Epithelial cell of proximal tubule (primary cell): ENCODE measurements at regions not wholly inside any gene's neighbourhood (a gene's known extent, or its start where the extent isn't known, plus 50 kb on each side); places are given as distances from the start of the nearest gene placed in this dataset.
A peak's percentile ranks its signal among the peaks of the same experiment; 100 is the strongest.

ENCODE experiments used
- DNase-seq: peaks from one replicate; pipeline ENCODE4 v3.0.0-alpha.2; 2011; ENCODE audit warnings: low read depth
- H3K4me3 ChIP-seq: 2 replicates; pipeline ENCODE4 v1.5.1; 2011; ENCODE audit warnings: low read depth, mild to moderate bottlenecking, low read length
- CTCF ChIP-seq: conservative IDR thresholded peaks from 2 replicates; pipeline ENCODE4 v1.5.1; 2012; ENCODE audit warnings: low read depth, mild to moderate bottlenecking, low read length

- no peak for DNase-seq
- no peak for TF ChIP-seq CTCF
- no peak overlapping the region for H3K4me3 ChIP-seq
Observed at GRCh38 chr4:129231945-129232588, 136.1 kb downstream of the C4orf33 start.

GRCh38 chr4:129232589-129233337 lies 136.8 kb downstream of the C4orf33 start:
- DNase-seq = no peak
- no peak overlapping the region for H3K4me3 ChIP-seq
- TF ChIP-seq CTCF = no peak

GRCh38 chr4:129233691-129234090 lies 137.7 kb downstream of the C4orf33 start:
- TF ChIP-seq CTCF = no peak
- no peak for DNase-seq
- no peak overlapping the region for H3K4me3 ChIP-seq

- TF ChIP-seq CTCF = no peak
- H3K4me3 ChIP-seq = no peak overlapping the region
- no peak for DNase-seq
Observed at GRCh38 chr4:129236351-129236750, 140.4 kb downstream of the C4orf33 start.

- TF ChIP-seq CTCF = no peak
- peak; percentile 55 for DNase-seq
- no peak overlapping the region for H3K4me3 ChIP-seq
Observed at GRCh38 chr4:129239088-129239487, 143.1 kb downstream of the C4orf33 start.

- DNase-seq = peak; percentile 78
- no peak for TF ChIP-seq CTCF
Observed at GRCh38 chr4:129240816-129241215, 144.9 kb downstream of the C4orf33 start.

GRCh38 chr4:129246145-129246544 lies 150.2 kb downstream of the C4orf33 start:
- no peak for DNase-seq
- no peak overlapping the region for H3K4me3 ChIP-seq
- no peak for TF ChIP-seq CTCF

More at GRCh38 chr4:129240816-129241215, 144.9 kb downstream of the C4orf33 start:
- H3K4me3 ChIP-seq = no peak overlapping the region
